IMR-90 (cell line): ENCODE measurements at regions not wholly inside any gene's neighbourhood (a gene's known extent, or its start where the extent isn't known, plus 50 kb on each side); places are given as distances from the start of the nearest gene placed in this dataset.

Source experiments
- ATAC-seq: fragments of 200-7000 bp; cut with Tn5 transposase; 2 replicates; pipeline ENCODE4 v1.9.1; 2020; ENCODE audit warnings: low read depth, mild to moderate bottlenecking, moderate library complexity
- BruUV-seq: library from RNA; stranded (reverse); fragments of 400-500 nt; replicated peaks from 2 replicates; lab custom pipeline; 2021; lab: Mats Ljungman, UMichigan
- CTCF ChIA-PET: fragments of 300-600 bp; formaldehyde crosslinking; extraction: SDS; loops from one replicate; lab custom pipeline; 2021; ENCODE audit warnings: antibody characterized with exemption; lab: Yijun Ruan, JAX
- POLR2A ChIA-PET: fragments of 300-600 bp; sonication (Branson Sonifier 250); formaldehyde crosslinking; loops from one replicate; lab custom pipeline; 2022; ENCODE audit warnings: antibody characterized with exemption; ENCODE audit not compliant: unreplicated experiment; lab: Charles Lee
- DNase-seq: peaks from one replicate; pipeline ENCODE4 v3.0.0; 2013
- H2AFZ ChIP-seq: replicated peaks from 2 replicates; pipeline ENCODE3; 2013; ENCODE audit warnings: low read length, mild to moderate bottlenecking; ENCODE audit not compliant: poor library complexity
- H2AK5ac ChIP-seq: 2 replicates; pipeline ENCODE4 v1.6.1; 2013; ENCODE audit warnings: low read depth, low read length, inconsistent platforms
- H2AK9ac ChIP-seq: replicated peaks from 2 replicates; pipeline ENCODE3; 2013; ENCODE audit warnings: mild to moderate bottlenecking, low read depth, low read length, moderate library complexity; ENCODE audit not compliant: poor library complexity
- H2BK120ac ChIP-seq: 2 replicates; pipeline ENCODE4 v1.6.1; 2013; ENCODE audit warnings: low read depth, low read length, inconsistent platforms
- H2BK15ac ChIP-seq: 3 replicates; pipeline ENCODE4 v1.6.1; 2013; ENCODE audit warnings: low read depth, low read length, inconsistent platforms
- H2BK20ac ChIP-seq: 2 replicates; pipeline ENCODE4 v1.6.1; 2013; ENCODE audit warnings: low read depth, mild to moderate bottlenecking, inconsistent platforms, low read length, moderate library complexity
- H2BK5ac ChIP-seq: 2 replicates; pipeline ENCODE4 v1.6.1; 2013; ENCODE audit warnings: mild to moderate bottlenecking, low read depth, low read length, inconsistent platforms; ENCODE audit not compliant: poor library complexity, severe bottlenecking
- H3K14ac ChIP-seq: replicated peaks from 2 replicates; pipeline ENCODE4 v1.6.1; 2013; ENCODE audit warnings: low read depth, low read length, inconsistent platforms
- H3K18ac ChIP-seq: 2 replicates; pipeline ENCODE4 v1.6.1; 2013; ENCODE audit warnings: low read depth, low read length, control low read depth
- H3K23ac ChIP-seq: 2 replicates; pipeline ENCODE4 v1.6.1; 2013; ENCODE audit warnings: low read depth, low read length, inconsistent platforms
- H3K27ac ChIP-seq: 2 replicates; pipeline ENCODE4 v1.5.1; 2013; ENCODE audit warnings: mild to moderate bottlenecking, control low read depth, low read length; ENCODE audit not compliant: insufficient read depth
- H3K27me3 ChIP-seq: 2 replicates; pipeline ENCODE4 v1.6.1; 2013; ENCODE audit warnings: low read length; ENCODE audit not compliant: control insufficient read depth, insufficient read depth
- H3K36me3 ChIP-seq: 2 replicates; pipeline ENCODE4 v1.6.1; 2013; ENCODE audit warnings: low read length, mixed read lengths; ENCODE audit not compliant: control insufficient read depth, insufficient read depth
- H3K4ac ChIP-seq: 2 replicates; pipeline ENCODE4 v1.6.1; 2013; ENCODE audit warnings: low read depth, low read length, inconsistent platforms
- H3K4me1 ChIP-seq: 2 replicates; pipeline ENCODE4 v1.6.1; 2013; ENCODE audit warnings: low read length, mixed read lengths; ENCODE audit not compliant: control insufficient read depth, insufficient read depth
- H3K4me2 ChIP-seq: 2 replicates; pipeline ENCODE4 v1.6.1; 2013; ENCODE audit warnings: low read depth, mild to moderate bottlenecking, control low read depth, low read length, moderate library complexity
- H3K4me3 ChIP-seq: 2 replicates; pipeline ENCODE4 v1.5.1; 2013; ENCODE audit warnings: low read depth, mild to moderate bottlenecking, control low read depth, low read length, moderate library complexity; ENCODE audit not compliant: insufficient read depth
- H3K56ac ChIP-seq: 2 replicates; pipeline ENCODE4 v1.6.1; 2013; ENCODE audit warnings: low read length, inconsistent platforms; ENCODE audit not compliant: insufficient read depth; ENCODE audit errors: extremely low read depth
- H3K79me1 ChIP-seq, 2 experiments: 2 replicates each; pipeline ENCODE4 v1.6.1; 2013; ENCODE audit warnings: low read length in 2 of 2, inconsistent platforms in 1 of 2, low read depth in 1 of 2
- H3K9ac ChIP-seq: 2 replicates; pipeline ENCODE4 v1.6.1; 2013; ENCODE audit warnings: low read depth, low read length, control low read depth
- H3K9me1 ChIP-seq: 2 replicates; pipeline ENCODE4 v1.6.1; 2013; ENCODE audit warnings: low read length, inconsistent platforms; ENCODE audit not compliant: insufficient read depth
- H3K9me3 ChIP-seq: 2 replicates; pipeline ENCODE4 v1.6.1; 2013; ENCODE audit warnings: low read length; ENCODE audit not compliant: control insufficient read depth, insufficient read depth
- H4K20me1 ChIP-seq: 2 replicates; pipeline ENCODE4 v1.6.1; 2013; ENCODE audit warnings: low read length, inconsistent platforms; ENCODE audit not compliant: insufficient read depth
- H4K5ac ChIP-seq: 2 replicates; pipeline ENCODE4 v1.6.1; 2013; ENCODE audit warnings: mild to moderate bottlenecking, low read depth, low read length, control low read depth
- H4K8ac ChIP-seq, 2 experiments: 2 replicates each; pipeline ENCODE4 v1.6.1; 2013; ENCODE audit warnings: low read depth in 2 of 2, low read length in 2 of 2, control low read depth in 1 of 2, inconsistent platforms in 1 of 2
- H4K91ac ChIP-seq: 2 replicates; pipeline ENCODE4 v1.6.1; 2013; ENCODE audit warnings: low read depth, low read length, inconsistent platforms; ENCODE audit not compliant: insufficient read depth
- BHLHE40 ChIP-seq: fragments of 150-350 bp; IDR thresholded peaks from 2 replicates; pipeline ENCODE4 v1.6.1; 2016; ENCODE audit warnings: mild to moderate bottlenecking, low read depth, low read length
- CEBPB ChIP-seq: IDR thresholded peaks from 2 replicates; pipeline ENCODE4 v1.6.1; 2012; ENCODE audit warnings: low read depth, low read length, improper control_type of control experiment
- CHD1 ChIP-seq: IDR thresholded peaks from 2 replicates; pipeline ENCODE4 v1.6.1; 2012; ENCODE audit warnings: low read depth, low read length, improper control_type of control experiment
- CTCF ChIP-seq: conservative IDR thresholded peaks from 2 replicates; pipeline ENCODE4 v1.5.1; 2012; ENCODE audit warnings: mild to moderate bottlenecking, low read depth, low read length, improper control_type of control experiment
- ELK1 ChIP-seq: fragments of 150-350 bp; IDR thresholded peaks from 2 replicates; pipeline ENCODE4 v1.6.1; 2016; ENCODE audit warnings: low read depth, mild to moderate bottlenecking, low read length, moderate library complexity, borderline replicate concordance
- FOS ChIP-seq: fragments of 150-350 bp; IDR thresholded peaks from 2 replicates; pipeline ENCODE4 v1.6.1; 2016; ENCODE audit warnings: low read depth, low read length
- MAFK ChIP-seq: IDR thresholded peaks from 2 replicates; pipeline ENCODE4 v1.6.1; 2012; ENCODE audit warnings: low read depth, low read length, improper control_type of control experiment
- MAZ ChIP-seq: IDR thresholded peaks from 2 replicates; pipeline ENCODE4 v1.6.1; 2012; ENCODE audit warnings: low read depth, mild to moderate bottlenecking, low read length, improper control_type of control experiment, moderate library complexity, borderline replicate concordance
- MXI1 ChIP-seq: IDR thresholded peaks from 2 replicates; pipeline ENCODE4 v1.6.1; 2012; ENCODE audit warnings: low read depth, mild to moderate bottlenecking, low read length, moderate library complexity, borderline replicate concordance
- NFE2L2 ChIP-seq: fragments of 150-350 bp; IDR thresholded peaks from 2 replicates; pipeline ENCODE4 v1.6.1; 2016; ENCODE audit warnings: low read depth, mild to moderate bottlenecking, low read length
- POLR2A ChIP-seq: IDR thresholded peaks from 2 replicates; pipeline ENCODE4 v1.6.1; 2012; ENCODE audit warnings: mild to moderate bottlenecking, low read depth, low read length
- RAD21 ChIP-seq: IDR thresholded peaks from 2 replicates; pipeline ENCODE4 v1.6.1; 2012; ENCODE audit warnings: low read length, improper control_type of control experiment
- RCOR1 ChIP-seq: IDR thresholded peaks from 2 replicates; pipeline ENCODE4 v1.6.1; 2012; ENCODE audit warnings: mild to moderate bottlenecking, low read length, improper control_type of control experiment; ENCODE audit not compliant: insufficient replicate concordance
- RFX5 ChIP-seq: IDR thresholded peaks from 2 replicates; pipeline ENCODE4 v1.8.0; 2012; ENCODE audit warnings: low read depth, mild to moderate bottlenecking, low read length, moderate library complexity
- SMC3 ChIP-seq: fragments of 150-350 bp; IDR thresholded peaks from 2 replicates; pipeline ENCODE4 v1.6.1; 2016; ENCODE audit warnings: low read depth, mild to moderate bottlenecking, antibody characterized with exemption, low read length, moderate library complexity
- USF2 ChIP-seq: fragments of 150-350 bp; IDR thresholded peaks from 2 replicates; pipeline ENCODE4 v1.6.1; 2017; ENCODE audit warnings: mild to moderate bottlenecking, antibody characterized with exemption, low read length, low read depth
- WGBS, 2 experiments: methylation state at CpG; one replicate each; pipeline versions ENCODE4 v1.1.5 to v1.1.7; 2013; ENCODE audit warnings: missing lambda C conversion rate in 2 of 2; ENCODE audit not compliant: insufficient read length in 1 of 2; ENCODE audit errors: extremely low coverage in 2 of 2; 5-methylcytosine and 5-hydroxymethylcytosine counted together
- dilution Hi-C: fragments of 300-500 bp; cut with HindIII; formaldehyde crosslinking; loops from one replicate; pipeline ENCODE4 v1.14.3; 2018; ENCODE audit warnings: low sequenced_read_pairs; ENCODE audit not compliant: unreplicated experiment
- in situ Hi-C: fragments of 300-500 bp; cut with MboI; formaldehyde crosslinking; loops from 3 replicates; pipeline ENCODE4 v1.14.3; 2019; ENCODE audit warnings: low sequenced_read_pairs, inconsistent platforms, mixed read lengths
- intact Hi-C: fragments of 100-400 bp; cut with micrococcal nuclease; formaldehyde crosslinking; loops from 2 replicates; pipeline ENCODE4 v1.10.0; 2022

- Histone ChIP-seq H2BK20ac (no peak overlapping the region), H4K8ac (no peak overlapping the region), H3K4me2 (no peak overlapping the region), H4K5ac (no peak overlapping the region), H2BK15ac (no peak overlapping the region), H3K36me3 (no peaks in the 10 kb centered on the region), H2BK120ac (no peak overlapping the region), H3K23ac (no peak overlapping the region), H4K20me1 (no peaks in the 10 kb centered on the region), H3K9me1 (no peaks in the 10 kb centered on the region), H2AK9ac (no peak overlapping the region), H4K91ac (no peak overlapping the region), H3K14ac (no peak overlapping the region), H3K18ac (no peak overlapping the region), H3K4ac (no peak overlapping the region), H3K9ac (no peak overlapping the region), H3K79me1 (no peaks in the 10 kb centered on the region), H2AK5ac (no peak overlapping the region), H3K4me3 (no peak overlapping the region), H3K4me1 (no peaks in the 10 kb centered on the region), H3K9me3 (no peaks in the 10 kb centered on the region), H3K27ac (no peak overlapping the region), H3K56ac (no peak overlapping the region), H2AFZ (no peak overlapping the region), H2BK5ac (no peak overlapping the region), H3K27me3 (no peaks in the 10 kb centered on the region)
- ChIA-PET CTCF (interaction anchor here (0.6 kb wide), 1 partner anchor 10 kb away, joined by 3 read pairs; no protein-coding TSS in a partner anchor), POLR2A (no interaction called here)
- no CpG with 5 or more reads among the region's 2 CpGs for WGBS, 2 experiments
- in situ Hi-C loops = no loop called here
- intact Hi-C loops = no loop called here
- DNase-seq (no peak), ATAC-seq (no peak)
- dilution Hi-C loops = no loop called here
- BruUV-seq = no TSS peak
- TF ChIP-seq CHD1 (no peak), MAZ (no peak), ELK1 (no peak), RAD21 (no peak), CEBPB (no peak), BHLHE40 (no peak), MAFK (no peak), MXI1 (no peak), NFE2L2 (no peak), RCOR1 (no peak), FOS (no peak), POLR2A (no peak), RFX5 (no peak), CTCF (no peak), SMC3 (no peak), USF2 (no peak)
Measured at GRCh38 chr4:13849778-13850177, 222.3 kb upstream of the BOD1L1 start.
